Osteocyte (in vitro differentiated cells): ENCODE measurements at regions not wholly inside any gene's neighbourhood (a gene's known extent, or its start where the extent isn't known, plus 50 kb on each side); places are given as distances from the start of the nearest gene placed in this dataset.

Experiments
- DNase-seq: peaks from one replicate; pipeline ENCODE4 v3.0.0; 2021; ENCODE audit warnings: mixed read lengths; ENCODE audit not compliant: unreplicated experiment; ENCODE audit errors: extremely low spot score
- H3K27ac Mint-ChIP-seq: one replicate; pipeline ENCODE4 v1.8.0; 2021; ENCODE audit warnings: mild to moderate bottlenecking, mixed read lengths; ENCODE audit not compliant: unreplicated experiment
- H3K27me3 Mint-ChIP-seq: one replicate; pipeline ENCODE4 v1.8.0; 2021; ENCODE audit warnings: mixed read lengths; ENCODE audit not compliant: unreplicated experiment
- H3K36me3 Mint-ChIP-seq: one replicate; pipeline ENCODE4 v1.8.0; 2021; ENCODE audit warnings: mixed read lengths; ENCODE audit not compliant: unreplicated experiment
- H3K4me1 Mint-ChIP-seq: one replicate; pipeline ENCODE4 v1.8.0; 2021; ENCODE audit warnings: mixed read lengths; ENCODE audit not compliant: unreplicated experiment
- H3K4me3 Mint-ChIP-seq: one replicate; pipeline ENCODE4 v1.8.0; 2021; ENCODE audit warnings: mild to moderate bottlenecking, moderate library complexity, mixed read lengths; ENCODE audit not compliant: unreplicated experiment
- H3K9me3 Mint-ChIP-seq: one replicate; pipeline ENCODE4 v1.8.0; 2021; ENCODE audit warnings: mixed read lengths; ENCODE audit not compliant: unreplicated experiment
- CTCF ChIP-seq: fragments of 200-600 bp; sonication (generic); IDR thresholded peaks from 2 replicates; pipeline ENCODE4 v1.5.0; 2021; ENCODE audit warnings: antibody characterized with exemption, mild to moderate bottlenecking, moderate library complexity

GRCh38 chr1:106978477-106979322, 77.8 kb upstream of the PRMT6 start:
- Mint-ChIP-seq H3K27me3 (no peaks in the 10 kb centered on the region), H3K27ac (no peak overlapping the region), H3K9me3 (peaks cover 5% of the 10 kb centered on the region), H3K4me3 (no peak overlapping the region), H3K4me1 (no peaks in the 10 kb centered on the region), H3K36me3 (no peaks in the 10 kb centered on the region)
- DNase-seq, result no peak
- no peak for TF ChIP-seq CTCF

GRCh38 chr1:106979371-106979770, 77.1 kb upstream of the PRMT6 start:
- DNase-seq, result no peak
- H3K27ac Mint-ChIP-seq, result no peak overlapping the region
- H3K27me3 Mint-ChIP-seq, result no peaks in the 10 kb centered on the region
- no peak overlapping the region for H3K4me3 Mint-ChIP-seq
- H3K36me3 Mint-ChIP-seq, result no peaks in the 10 kb centered on the region
- no peak for TF ChIP-seq CTCF
- peaks cover 5% of the 10 kb centered on the region for H3K9me3 Mint-ChIP-seq
- H3K4me1 Mint-ChIP-seq, result no peaks in the 10 kb centered on the region

- Mint-ChIP-seq H3K4me3 (no peak overlapping the region), H3K27ac (no peak overlapping the region), H3K9me3 (peaks cover 3% of the 10 kb centered on the region), H3K27me3 (no peaks in the 10 kb centered on the region), H3K36me3 (no peaks in the 10 kb centered on the region), H3K4me1 (no peaks in the 10 kb centered on the region)
- no peak for DNase-seq
- no peak for TF ChIP-seq CTCF
These were observed 76.4 kb upstream of the PRMT6 start for GRCh38 chr1:106980121-106980520.

GRCh38 chr1:106984801-106985200, 71.7 kb upstream of the PRMT6 start:
- DNase-seq, result no peak

More at GRCh38 chr1:106984801-106985200, 71.7 kb upstream of the PRMT6 start:
- Mint-ChIP-seq H3K27me3 (no peaks in the 10 kb centered on the region), H3K4me3 (no peak overlapping the region), H3K4me1 (no peaks in the 10 kb centered on the region), H3K36me3 (no peaks in the 10 kb centered on the region), H3K9me3 (no peaks in the 10 kb centered on the region), H3K27ac (no peak overlapping the region)
- no peak for TF ChIP-seq CTCF
